OCI-LY3 (cell line): ENCODE measurements at regions not wholly inside any gene's neighbourhood (a gene's known extent, or its start where the extent isn't known, plus 50 kb on each side); places are given as distances from the start of the nearest gene placed in this dataset.
"Not testable (repeated sequence)": the region's sequence is repeated elsewhere in the genome, so short reads cannot be mapped to it uniquely, and the experiment has no call there.

Experiments used
- H2AFZ ChIP-seq: fragments of 200-600, 300-600 bp; shearing (Covaris generic); 2 replicates; pipeline ENCODE4 v1.6.0; 2014; ENCODE audit warnings: antibody characterized with exemption, low read depth, low read length
- H3K27ac ChIP-seq: fragments of 200-600, 300-600 bp; sonication (generic); 2 replicates; pipeline ENCODE4 v1.5.1; 2014; ENCODE audit warnings: mild to moderate bottlenecking, low read length, moderate library complexity, mixed read lengths
- H3K27me3 ChIP-seq: fragments of 200-600, 300-600 bp; sonication (generic); 2 replicates; pipeline ENCODE4 v1.6.1; 2014; ENCODE audit warnings: low read depth, low read length, mixed read lengths
- H3K36me3 ChIP-seq: fragments of 200-600, 300-600 bp; sonication (generic); replicated peaks from 2 replicates; pipeline ENCODE3; 2014; ENCODE audit warnings: low read depth, low read length, mixed read lengths
- H3K4me1 ChIP-seq: fragments of 300-600, 200-600 bp; sonication (generic); 2 replicates; pipeline ENCODE4 v1.6.1; 2014; ENCODE audit warnings: low read length, mixed read lengths
- H3K4me2 ChIP-seq: fragments of 200-600, 300-600 bp; sonication (generic); 2 replicates; pipeline ENCODE4 v1.6.1; 2014; ENCODE audit warnings: low read length, mixed read lengths
- H3K4me3 ChIP-seq: fragments of 300-600, 200-600 bp; sonication (generic); 2 replicates; pipeline ENCODE4 v1.5.1; 2014; ENCODE audit warnings: antibody characterized with exemption, mild to moderate bottlenecking, low read length, moderate library complexity
- H3K79me2 ChIP-seq: fragments of 300-600, 200-600 bp; shearing (Covaris generic); 2 replicates; pipeline ENCODE4 v1.6.1; 2014; ENCODE audit warnings: mild to moderate bottlenecking, low read length, mixed read lengths
- H3K9ac ChIP-seq: fragments of 300-600, 200-600 bp; shearing (Covaris generic); 2 replicates; pipeline ENCODE4 v1.6.0; 2014; ENCODE audit warnings: mild to moderate bottlenecking, low read length, moderate library complexity
- H3K9me3 ChIP-seq: fragments of 200-600, 300-600 bp; shearing (Covaris generic); 2 replicates; pipeline ENCODE4 v1.6.1; 2014; ENCODE audit warnings: low read length, mixed read lengths; ENCODE audit not compliant: insufficient read depth
- H4K20me1 ChIP-seq: fragments of 200-600, 300-600 bp; sonication (generic); 2 replicates; pipeline ENCODE4 v1.6.1; 2016; ENCODE audit warnings: low read length, mixed read lengths; ENCODE audit not compliant: insufficient read depth
- CTCF ChIP-seq: fragments of 200-600, 300-600 bp; sonication (generic); IDR thresholded peaks from 2 replicates; pipeline ENCODE4 v1.5.1; 2014; ENCODE audit warnings: antibody characterized with exemption, low read length, low read depth
- EZH2phosphoT487 ChIP-seq: fragments of 200-600 bp; shearing (Covaris generic); IDR thresholded peaks from 2 replicates; pipeline ENCODE4 v1.6.1; 2018; ENCODE audit warnings: antibody characterized with exemption, mixed run types, low read depth

DNA sequence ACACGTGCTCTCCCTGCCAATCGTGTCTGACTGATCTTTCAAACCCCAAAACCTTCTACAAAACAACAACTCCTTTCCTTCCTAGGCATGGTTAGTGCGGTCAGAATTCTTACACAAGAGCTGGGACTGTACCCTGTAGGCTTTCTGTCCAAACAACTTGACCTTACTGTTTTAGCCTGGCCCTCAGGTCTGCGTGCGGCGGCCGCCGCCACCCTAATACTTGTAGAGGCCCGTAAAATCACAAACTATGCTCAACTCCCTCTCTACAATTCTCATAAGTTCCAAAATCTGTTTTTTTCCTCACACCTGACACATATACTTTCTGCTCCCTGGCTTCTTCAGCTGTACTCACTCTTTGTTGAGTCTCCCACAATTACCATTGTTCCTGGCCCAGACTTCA lies 814.3 kb upstream of the VRK2 start:
- not testable (repeated sequence) for H3K9me3 ChIP-seq, H3K27me3 ChIP-seq, H2AFZ ChIP-seq, H3K4me2 ChIP-seq, H3K4me1 ChIP-seq, H3K9ac ChIP-seq, H3K79me2 ChIP-seq, H3K36me3 ChIP-seq, H3K4me3 ChIP-seq, H4K20me1 ChIP-seq, H3K27ac ChIP-seq

DNA sequence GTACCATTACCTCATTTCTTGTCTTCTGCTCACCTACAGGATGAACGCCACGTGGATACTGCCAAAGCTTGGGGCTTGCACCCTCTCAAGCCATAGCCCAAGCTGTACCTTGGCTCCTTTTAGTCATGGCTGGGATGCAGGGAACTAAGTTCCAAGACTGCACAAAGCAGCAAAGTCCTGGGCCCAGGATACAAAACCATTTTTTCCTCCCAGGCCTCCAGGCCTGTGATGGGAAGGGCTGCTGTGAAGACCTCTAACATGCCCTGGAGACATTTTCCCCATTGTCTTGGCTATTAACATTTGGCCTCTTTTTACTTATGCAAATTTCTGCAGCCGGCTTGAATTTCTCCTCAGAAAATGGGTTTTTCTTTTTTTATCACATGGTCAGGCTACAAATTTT lies 795.1 kb upstream of the VRK2 start:
- H3K9me3 ChIP-seq, H2AFZ ChIP-seq, H3K9ac ChIP-seq, H3K27ac ChIP-seq, H4K20me1 ChIP-seq, H3K4me1 ChIP-seq, H3K27me3 ChIP-seq, H3K4me3 ChIP-seq, H3K4me2 ChIP-seq, H3K36me3 ChIP-seq, H3K79me2 ChIP-seq: not testable (repeated sequence)

DNA sequence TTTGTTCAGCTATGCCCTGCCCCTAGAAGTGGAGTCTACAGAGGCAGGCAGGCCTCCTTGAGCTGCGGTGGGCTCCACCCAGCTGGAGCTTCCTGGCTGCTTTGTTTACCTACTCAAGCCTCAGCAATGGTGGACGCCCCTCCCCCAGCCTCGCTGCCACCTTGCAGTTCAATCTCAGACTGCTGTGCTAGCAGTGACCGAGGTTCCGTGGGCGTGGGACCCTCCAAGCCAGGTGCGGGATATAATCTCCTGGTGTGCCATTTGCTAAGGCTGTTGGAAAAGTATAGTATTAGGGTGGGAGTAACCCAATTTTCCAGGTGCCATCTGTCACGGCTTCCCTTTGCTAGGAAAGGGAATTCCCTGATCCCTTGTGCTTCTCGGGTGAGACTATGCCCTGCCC lies 770.2 kb upstream of the VRK2 start:
- H3K4me1 ChIP-seq, H3K27ac ChIP-seq, H3K27me3 ChIP-seq, H2AFZ ChIP-seq, H4K20me1 ChIP-seq, H3K9me3 ChIP-seq, H3K4me2 ChIP-seq, H3K4me3 ChIP-seq, H3K79me2 ChIP-seq, H3K9ac ChIP-seq, H3K36me3 ChIP-seq: not testable (repeated sequence)

DNA sequence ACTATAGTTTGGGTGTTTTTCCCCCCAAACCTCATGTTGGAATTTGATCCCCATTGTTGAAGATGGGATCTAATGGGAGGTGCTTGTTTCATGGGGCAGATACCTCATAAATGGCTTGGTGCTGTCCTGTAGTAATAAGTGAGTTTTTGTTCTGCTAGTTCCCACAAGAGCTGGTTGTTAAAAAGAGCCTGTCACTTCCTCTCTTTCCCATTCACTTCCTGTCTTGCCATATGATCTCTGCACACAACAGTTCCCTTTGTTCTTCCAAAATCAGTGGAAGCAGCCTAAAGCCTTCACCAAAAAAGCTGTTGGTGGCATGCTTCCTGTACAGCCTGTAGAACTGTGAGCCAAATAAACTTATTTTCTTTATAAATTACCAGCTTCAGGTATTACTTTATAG lies 768.2 kb upstream of the VRK2 start:
- Histone ChIP-seq H3K36me3 (no peaks in the 10 kb centered on the region), H3K9me3 (no peaks in the 10 kb centered on the region), H4K20me1 (no peaks in the 10 kb centered on the region), H3K4me3 (no peak overlapping the region), H2AFZ (no peak overlapping the region), H3K4me2 (no peak overlapping the region), H3K4me1 (no peaks in the 10 kb centered on the region), H3K79me2 (no peaks in the 10 kb centered on the region), H3K9ac (no peak overlapping the region), H3K27ac (no peak overlapping the region), H3K27me3 (no peaks in the 10 kb centered on the region)
- no peak for TF ChIP-seq EZH2phosphoT487
- no peak for TF ChIP-seq CTCF

GRCh38 chr2:57291209-57291608 lies 755.4 kb upstream of the VRK2 start:
- Histone ChIP-seq H3K4me2 (no peak overlapping the region), H3K9me3 (no peaks in the 10 kb centered on the region), H3K4me1 (no peaks in the 10 kb centered on the region), H3K27ac (no peak overlapping the region), H3K27me3 (no peaks in the 10 kb centered on the region), H2AFZ (no peak overlapping the region), H3K36me3 (no peaks in the 10 kb centered on the region), H3K9ac (no peak overlapping the region), H4K20me1 (no peaks in the 10 kb centered on the region), H3K79me2 (no peaks in the 10 kb centered on the region), H3K4me3 (no peak overlapping the region)
- no peak for TF ChIP-seq CTCF
- TF ChIP-seq EZH2phosphoT487: no peak
